ENCODE measurements at regions not wholly inside any gene's neighbourhood (a gene's known extent, or its start where the extent isn't known, plus 50 kb on each side); places are given as distances from the start of the nearest gene placed in this dataset.

- DNase-seq (ENCODE audit: low read depth), result peak; percentile 47
- no peak for TF ChIP-seq CTCF (IDR thresholded peaks at IDR 0.05; ENCODE audit: insufficient read depth, low read depth, low read length)
Measured at GRCh38 chr11:23236826-23237555, 376.7 kb upstream of the CCDC179 start.

GRCh38 chr11:23252426-23252825, 392.2 kb upstream of the CCDC179 start:
- TF ChIP-seq CTCF (IDR thresholded peaks at IDR 0.05; ENCODE audit: insufficient read depth, low read depth, low read length), result no peak
- no peak overlapping the region for H3K4me3 ChIP-seq (ENCODE audit: low read depth, low read length)
- DNase-seq (ENCODE audit: low read depth), result no peak

More at GRCh38 chr11:23236826-23237555, 376.7 kb upstream of the CCDC179 start:
- no peak overlapping the region for H3K4me3 ChIP-seq (ENCODE audit: low read depth, low read length)

- no peak for DNase-seq (ENCODE audit: low read depth)
- H3K4me3 ChIP-seq (ENCODE audit: low read depth, low read length), result no peak overlapping the region
- TF ChIP-seq CTCF (IDR thresholded peaks at IDR 0.05; ENCODE audit: insufficient read depth, low read depth, low read length), result no peak
Measured at GRCh38 chr11:23257088-23257487, 396.8 kb upstream of the CCDC179 start.

- H3K4me3 ChIP-seq (ENCODE audit: low read depth, low read length), result no peak overlapping the region
- TF ChIP-seq CTCF (IDR thresholded peaks at IDR 0.05; ENCODE audit: insufficient read depth, low read depth, low read length), result no peak
- no peak for DNase-seq (ENCODE audit: low read depth)
Measured at GRCh38 chr11:23257556-23257955, 397.3 kb upstream of the CCDC179 start.

GRCh38 chr11:23263466-23263865, 403.2 kb upstream of the CCDC179 start:
- no peak for DNase-seq (ENCODE audit: low read depth)
- TF ChIP-seq CTCF (IDR thresholded peaks at IDR 0.05; ENCODE audit: insufficient read depth, low read depth, low read length), result no peak
- H3K4me3 ChIP-seq (ENCODE audit: low read depth, low read length), result no peak overlapping the region

- no peak for DNase-seq (ENCODE audit: low read depth)
- H3K4me3 ChIP-seq (ENCODE audit: low read depth, low read length), result no peak overlapping the region
- TF ChIP-seq CTCF (IDR thresholded peaks at IDR 0.05; ENCODE audit: insufficient read depth, low read depth, low read length), result no peak
Measured at GRCh38 chr11:23272095-23272494, 411.8 kb upstream of the CCDC179 start.

- TF ChIP-seq CTCF (IDR thresholded peaks at IDR 0.05; ENCODE audit: insufficient read depth, low read depth, low read length), result no peak
- no peak overlapping the region for H3K4me3 ChIP-seq (ENCODE audit: low read depth, low read length)
- DNase-seq (ENCODE audit: low read depth), result peak; percentile 52
Measured at GRCh38 chr11:23278121-23278520, 417.8 kb upstream of the CCDC179 start.
